Effector memory CD4-positive, alpha-beta T cell (primary cell): ENCODE measurements at regions not wholly inside any gene's neighbourhood (a gene's known extent, or its start where the extent isn't known, plus 50 kb on each side); places are given as distances from the start of the nearest gene placed in this dataset.

Source experiments
- DNase-seq, 3 donors: peaks; one replicate each; pipeline ENCODE4 v3.0.0-alpha.2; 2020
- H3K27ac ChIP-seq: 2 replicates; pipeline ENCODE4 v1.7.0; 2013; ENCODE audit warnings: mild to moderate bottlenecking, low read length, moderate library complexity; ENCODE audit not compliant: insufficient read depth, poor library complexity, severe bottlenecking
- H3K27me3 ChIP-seq: replicated peaks from 2 replicates; pipeline ENCODE4 v1.7.0; 2013; ENCODE audit warnings: mild to moderate bottlenecking, low read length; ENCODE audit not compliant: insufficient read depth, control insufficient read depth, poor library complexity, severe bottlenecking
- H3K36me3 ChIP-seq: 2 replicates; pipeline ENCODE4 v1.7.0; 2013; ENCODE audit warnings: mild to moderate bottlenecking, low read length, moderate library complexity; ENCODE audit not compliant: control insufficient read depth, insufficient read depth
- H3K4me1 ChIP-seq: 2 replicates; pipeline ENCODE4 v1.7.0; 2013; ENCODE audit warnings: low read length, mild to moderate bottlenecking; ENCODE audit not compliant: control insufficient read depth, insufficient read depth, poor library complexity, severe bottlenecking
- H3K4me3 ChIP-seq: 2 replicates; pipeline ENCODE4 v1.7.0; 2013; ENCODE audit warnings: low read length, low read depth, mild to moderate bottlenecking; ENCODE audit not compliant: insufficient read depth, poor library complexity, severe bottlenecking
- H3K9me3 ChIP-seq: 2 replicates; pipeline ENCODE4 v1.7.0; 2013; ENCODE audit warnings: mild to moderate bottlenecking, low read length, moderate library complexity; ENCODE audit not compliant: control insufficient read depth

DNA sequence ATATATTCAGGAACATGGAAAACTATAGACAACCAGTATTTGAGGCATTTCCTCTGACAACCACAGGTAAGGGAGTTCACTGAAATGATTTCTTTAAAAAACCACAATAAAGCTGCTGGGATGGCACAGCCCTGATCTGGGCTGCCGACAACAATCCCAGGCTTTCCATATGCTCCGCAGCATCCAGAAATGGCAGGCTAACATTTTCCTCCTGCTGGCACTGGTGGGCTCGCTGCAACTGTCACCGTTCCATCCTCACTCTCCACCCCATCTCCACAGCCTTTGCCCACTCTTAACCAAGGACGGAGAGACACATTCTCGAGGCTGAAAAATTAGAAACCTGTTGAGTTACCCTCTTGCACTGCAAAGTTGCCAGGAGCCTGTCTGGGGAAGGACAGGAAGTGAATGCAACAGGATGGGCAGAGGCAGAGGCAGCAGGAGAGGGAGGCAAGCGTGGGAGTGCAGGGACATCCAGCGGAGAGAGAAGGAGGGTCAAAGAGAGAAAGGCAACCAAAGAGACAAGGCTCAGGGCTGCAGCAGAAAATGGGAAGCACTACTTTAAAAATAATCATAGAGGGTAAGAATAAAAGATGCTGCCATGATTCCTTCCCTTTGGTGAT is 79.0 kb upstream of the ARRDC4 start:
- no peak overlapping the region for H3K27ac ChIP-seq
- no peak for DNase-seq

GRCh38 chr15:97884513-97885131 is 75.9 kb upstream of the ARRDC4 start:
- Histone ChIP-seq H3K36me3 (no peaks in the 10 kb centered on the region), H3K4me1 (no peaks in the 10 kb centered on the region), H3K4me3 (no peak overlapping the region), H3K27ac (no peak overlapping the region), H3K27me3 (no peaks in the 10 kb centered on the region), H3K9me3 (no peaks in the 10 kb centered on the region)
- no peak for DNase-seq

More for the DNA sequence above, 79.0 kb upstream of the ARRDC4 start:
- Histone ChIP-seq H3K4me1 (no peaks in the 10 kb centered on the region), H3K9me3 (no peaks in the 10 kb centered on the region), H3K36me3 (no peaks in the 10 kb centered on the region), H3K27me3 (no peaks in the 10 kb centered on the region), H3K4me3 (no peak overlapping the region)

DNA sequence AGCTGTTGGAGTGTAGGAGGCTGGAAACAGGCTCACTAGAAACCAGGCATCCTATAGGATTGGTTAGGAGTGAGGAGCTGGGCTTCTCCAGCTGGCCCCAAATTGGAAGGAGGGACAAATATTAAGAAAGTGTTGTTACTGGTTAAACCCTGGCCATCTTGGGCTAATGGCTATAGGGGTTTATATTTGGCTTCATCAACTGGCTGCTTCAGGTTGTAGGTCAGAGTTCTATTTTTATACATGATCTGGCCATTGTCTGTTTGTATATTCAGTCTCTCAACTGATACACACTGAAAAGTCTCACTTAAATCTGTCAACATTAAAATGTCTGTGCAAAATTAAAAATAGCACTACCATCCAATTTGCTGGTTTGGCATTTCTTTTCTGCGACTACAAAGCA is 70.2 kb upstream of the ARRDC4 start:
- no peak for DNase-seq
- Histone ChIP-seq H3K36me3 (no peaks in the 10 kb centered on the region), H3K4me1 (no peaks in the 10 kb centered on the region), H3K27me3 (no peaks in the 10 kb centered on the region), H3K27ac (no peak overlapping the region), H3K4me3 (no peak overlapping the region), H3K9me3 (no peaks in the 10 kb centered on the region)

DNA sequence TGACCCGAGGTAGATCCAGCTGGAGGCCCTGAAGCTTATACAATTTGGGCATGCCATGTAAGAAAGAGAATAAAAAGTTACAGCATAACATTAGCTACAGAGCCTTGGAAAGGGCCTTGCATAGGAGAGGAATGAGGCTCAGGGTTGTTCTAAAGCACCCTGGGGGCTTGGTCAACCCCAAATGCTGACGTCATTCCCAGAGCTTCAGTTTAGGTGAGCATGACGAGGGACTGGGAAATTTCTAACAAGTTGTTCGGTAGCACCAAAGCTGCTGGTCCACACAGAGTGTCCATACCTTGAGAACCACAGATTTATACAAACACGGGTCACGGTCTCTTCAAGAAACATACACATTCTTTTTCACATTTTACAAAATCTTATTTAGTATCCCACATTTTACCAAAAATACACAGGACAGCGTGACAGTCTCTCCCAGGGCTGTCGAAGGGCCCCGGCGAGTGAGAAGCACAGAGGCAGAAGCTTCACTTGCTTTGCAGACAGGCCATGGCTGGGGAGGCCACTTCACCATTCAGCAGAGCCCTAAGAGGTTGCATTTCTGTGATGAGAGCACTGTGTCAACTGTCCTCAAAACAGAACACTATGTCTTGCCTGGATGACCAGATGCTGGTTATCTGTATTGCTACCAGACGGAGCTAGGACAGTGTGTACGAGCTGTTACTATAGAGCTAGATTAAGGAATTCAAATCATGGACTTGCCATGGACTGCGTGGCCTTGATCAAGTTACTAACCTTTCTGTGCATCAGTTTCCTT is 68.2 kb upstream of the ARRDC4 start:
- no peaks in the 10 kb centered on the region for H3K27me3 ChIP-seq
- H3K27ac ChIP-seq, result no peak overlapping the region
- no peak for DNase-seq
- no peaks in the 10 kb centered on the region for H3K36me3 ChIP-seq
- H3K4me3 ChIP-seq, result no peak overlapping the region
- no peaks in the 10 kb centered on the region for H3K4me1 ChIP-seq
- H3K9me3 ChIP-seq, result no peaks in the 10 kb centered on the region

- no peaks in the 10 kb centered on the region for H3K27me3 ChIP-seq
- H3K27ac ChIP-seq, result no peak overlapping the region
- H3K4me1 ChIP-seq, result no peaks in the 10 kb centered on the region
- no peaks in the 10 kb centered on the region for H3K9me3 ChIP-seq
- no peak for DNase-seq
- H3K36me3 ChIP-seq, result no peaks in the 10 kb centered on the region
- H3K4me3 ChIP-seq, result no peak overlapping the region
These were observed 66.5 kb upstream of the ARRDC4 start for GRCh38 chr15:97893967-97894366.

DNA sequence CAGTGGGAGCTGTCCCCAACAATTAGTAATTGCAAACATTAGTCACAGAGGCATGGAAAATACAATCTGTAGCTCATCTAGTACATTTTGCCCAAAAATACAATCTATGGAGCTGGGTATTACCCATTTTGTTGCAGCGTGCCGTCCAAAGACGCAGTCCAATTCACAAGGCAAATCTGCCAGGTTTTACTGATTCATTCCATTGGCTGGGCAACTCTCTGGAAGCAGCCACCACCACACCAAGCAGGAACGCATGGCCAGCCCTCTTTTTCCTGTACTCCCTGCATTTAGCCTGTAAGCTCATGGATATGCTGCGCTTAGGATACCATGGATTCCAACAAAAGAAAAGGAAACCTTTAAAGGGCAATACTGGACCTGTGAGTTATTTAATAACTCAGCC is 60.5 kb upstream of the ARRDC4 start:
- no peak overlapping the region for H3K27ac ChIP-seq
- H3K4me1 ChIP-seq, result no peaks in the 10 kb centered on the region
- no peaks in the 10 kb centered on the region for H3K27me3 ChIP-seq
- H3K9me3 ChIP-seq, result no peaks in the 10 kb centered on the region
- DNase-seq, result no peak
- H3K4me3 ChIP-seq, result no peak overlapping the region
- H3K36me3 ChIP-seq, result no peaks in the 10 kb centered on the region

DNA sequence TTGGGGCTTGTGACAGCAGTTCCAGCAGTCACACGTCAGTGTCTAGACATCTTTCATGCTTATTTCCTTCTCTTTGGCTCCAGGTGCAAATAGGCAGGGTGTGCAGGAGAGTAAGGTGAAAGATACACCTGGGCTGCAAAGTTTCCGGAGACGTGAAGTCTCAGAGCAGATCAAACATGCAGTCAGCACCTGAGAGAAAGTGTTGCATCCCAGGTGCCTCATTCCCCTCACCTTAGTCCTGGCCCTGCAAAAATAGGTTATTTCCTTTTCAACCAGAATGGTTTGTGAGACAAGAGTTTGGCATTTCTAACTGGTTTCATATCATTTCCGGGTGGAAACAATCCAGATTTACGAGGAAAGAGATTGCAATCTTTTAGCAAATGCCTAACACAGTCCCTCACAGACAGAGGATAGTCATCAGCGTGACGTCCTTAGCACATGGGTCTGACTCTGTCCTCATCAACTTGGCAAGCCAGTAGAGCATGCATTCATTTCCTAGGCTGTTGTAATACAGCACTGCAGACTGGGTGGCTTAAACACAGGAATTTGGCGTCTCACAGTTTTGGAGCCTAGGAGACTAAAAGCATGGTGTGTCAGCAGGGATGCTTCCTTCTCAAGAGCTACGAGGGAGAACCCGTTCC is 58.2 kb upstream of the ARRDC4 start:
- H3K27me3 ChIP-seq, result no peaks in the 10 kb centered on the region
- H3K4me1 ChIP-seq, result no peaks in the 10 kb centered on the region
- H3K9me3 ChIP-seq, result no peaks in the 10 kb centered on the region
- no peaks in the 10 kb centered on the region for H3K36me3 ChIP-seq
- H3K27ac ChIP-seq, result no peak overlapping the region
- DNase-seq, result no peak
- no peak overlapping the region for H3K4me3 ChIP-seq

DNA sequence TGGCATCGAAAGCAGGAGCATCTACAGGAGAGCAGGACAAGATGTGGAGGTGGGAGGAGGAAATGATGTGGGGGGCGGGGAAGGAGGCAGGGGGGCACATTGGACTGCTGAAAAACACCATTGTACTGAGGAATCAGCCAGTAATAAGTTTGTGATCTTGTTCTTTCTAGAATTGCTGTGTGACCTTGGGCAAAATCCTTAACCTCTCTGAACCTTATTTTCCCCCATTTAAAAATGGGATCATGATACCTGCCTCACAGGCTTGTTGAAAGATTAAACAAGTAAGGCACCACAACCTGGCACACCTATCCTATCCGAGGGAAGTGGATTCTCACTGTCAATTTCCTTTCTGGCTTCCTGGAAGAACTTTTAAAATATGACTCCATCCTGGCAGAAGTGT is 56.9 kb upstream of the ARRDC4 start:
- H3K9me3 ChIP-seq, result no peaks in the 10 kb centered on the region
- no peaks in the 10 kb centered on the region for H3K4me1 ChIP-seq
- no peaks in the 10 kb centered on the region for H3K27me3 ChIP-seq
- H3K4me3 ChIP-seq, result no peak overlapping the region
- H3K36me3 ChIP-seq, result no peaks in the 10 kb centered on the region
- H3K27ac ChIP-seq, result no peak overlapping the region
- no peak for DNase-seq

DNA sequence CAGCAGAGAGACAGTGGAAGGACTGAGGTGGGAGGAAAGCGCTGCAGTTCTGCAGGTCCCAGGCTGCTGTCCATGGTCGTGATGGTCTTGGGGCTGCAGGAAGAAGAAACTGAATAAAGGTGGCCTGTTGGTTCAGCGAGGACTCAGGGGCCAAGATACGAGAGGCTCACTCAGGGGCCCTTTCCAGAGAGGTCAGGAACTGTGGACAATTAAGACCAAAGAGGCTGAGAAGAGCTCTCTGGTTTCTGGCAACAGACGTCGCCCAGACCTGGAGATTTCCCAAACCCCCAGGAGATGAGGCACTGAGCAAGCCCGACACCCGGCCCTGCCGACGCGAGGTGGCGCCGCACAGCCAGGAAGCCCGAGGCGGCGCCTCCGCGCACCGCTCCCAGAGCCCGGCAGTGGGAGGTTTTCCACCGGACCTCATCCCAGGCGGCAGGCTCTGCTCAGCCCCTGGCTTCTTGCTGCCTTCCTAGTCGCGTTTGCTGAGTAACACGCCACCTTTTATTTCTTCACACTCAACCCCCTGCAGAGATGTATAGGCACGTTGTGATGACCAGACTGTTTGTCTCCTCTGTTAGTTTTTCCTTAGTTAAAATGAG is 56.4 kb upstream of the ARRDC4 start:
- no peak for DNase-seq
- no peaks in the 10 kb centered on the region for H3K9me3 ChIP-seq
- H3K27me3 ChIP-seq, result no peaks in the 10 kb centered on the region
- no peaks in the 10 kb centered on the region for H3K4me1 ChIP-seq
- H3K4me3 ChIP-seq, result no peak overlapping the region
- H3K36me3 ChIP-seq, result no peaks in the 10 kb centered on the region
- no peak overlapping the region for H3K27ac ChIP-seq
